Vagina (tissue), 2 donors: ENCODE measurements at regions not wholly inside any gene's neighbourhood (a gene's known extent, or its start where the extent isn't known, plus 50 kb on each side); places are given as distances from the start of the nearest gene placed in this dataset.

ENCODE experiments used
- CTCF ChIP-seq, 3 experiments: fragments of 450-650 bp in 2 of 3; fragments of 200-600 bp in 1 of 3; sonication (generic) in 1 of 3; IDR thresholded peaks; one replicate each; pipeline ENCODE4 v1.5.1; 2017 to 2019; ENCODE audit warnings: antibody characterized with exemption in 3 of 3, mild to moderate bottlenecking in 2 of 3, moderate library complexity in 2 of 3
- POLR2A ChIP-seq, 2 donors: fragments of 450-650 bp; IDR thresholded peaks; one replicate each; pipeline ENCODE4 v1.6.1; 2017; ENCODE audit warnings: antibody characterized with exemption in 2 of 2, mild to moderate bottlenecking in 2 of 2, moderate library complexity in 2 of 2
- POLR2AphosphoS5 ChIP-seq, 2 donors: sonication (generic); formaldehyde crosslinking; IDR thresholded peaks; one replicate each; pipeline ENCODE4 v1.9.0; 2017; ENCODE audit warnings: antibody characterized with exemption in 2 of 2, mild to moderate bottlenecking in 2 of 2, low read depth in 1 of 2; ENCODE audit not compliant: insufficient read depth in 1 of 2

GRCh38 chr10:37057261-37057660, 68.1 kb upstream of the ANKRD30A start:
- TF ChIP-seq CTCF (IDR thresholded peaks at IDR 0.05) (no peak), POLR2A (IDR thresholded peaks at IDR 0.05) (no peak), POLR2AphosphoS5 (IDR thresholded peaks at IDR 0.05; ENCODE audit: insufficient read depth in 1 of 2, low read depth in 1 of 2) (no peak)
